ENCODE measurements at regions not wholly inside any gene's neighbourhood (a gene's known extent, or its start where the extent isn't known, plus 50 kb on each side); places are given as distances from the start of the nearest gene placed in this dataset.

DNA sequence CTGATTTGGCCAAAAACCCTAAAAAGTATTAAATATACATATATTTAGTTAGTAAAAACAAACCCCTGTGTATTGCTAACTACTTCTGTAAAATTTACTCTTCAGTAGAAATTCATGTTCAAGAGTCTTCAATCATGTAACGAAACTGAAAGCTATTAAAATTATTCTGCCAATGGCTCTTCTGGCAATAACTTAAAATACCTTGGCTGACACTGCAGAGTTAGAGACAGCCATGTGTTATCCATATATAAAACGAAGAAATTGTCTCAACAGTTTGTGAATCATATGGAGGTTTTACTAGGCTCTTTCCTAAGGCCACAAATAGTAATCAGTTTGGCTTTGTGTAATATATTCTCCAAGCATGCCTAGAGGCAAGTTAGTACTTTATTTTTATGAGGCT, 357.2 kb downstream of the COL11A1 start:
- in situ Hi-C loops (cut with MboI), result no loop called here
- RAD21 ChIA-PET (ENCODE audit: unreplicated experiment), result no interaction called here
- ATAC-seq, result no peak
- POLR2A ChIA-PET, result no interaction called here
- DNase-seq (ENCODE audit: low read depth, low spot score), result no peak
- no peak overlapping the region for H3K9ac ChIP-seq (ENCODE audit: control insufficient read depth, insufficient read depth, low read length)
- CTCF ChIA-PET, result no interaction called here
- WGBS (ENCODE audit: insufficient coverage, insufficient replicate concordance, low lambda C conversion rate, missing lambda C conversion rate), result 0% methylated on average over 2 of the region's 2 CpGs
- no peak overlapping the region for H3K4me3 ChIP-seq
- no peaks in the 10 kb centered on the region for H3K9me3 ChIP-seq (replicated peaks; ENCODE audit: control insufficient read depth, insufficient read depth, low read length)
- H4K20me1 ChIP-seq (ENCODE audit: control insufficient read depth, insufficient read depth), result no peaks in the 10 kb centered on the region
- no peaks in the 10 kb centered on the region for H3K79me2 ChIP-seq (ENCODE audit: control insufficient read depth, insufficient read depth, low read length)
- no TSS peak for BruUV-seq (replicated peaks)
- H3K27ac ChIP-seq (ENCODE audit: control insufficient read depth, insufficient read depth), result no peak overlapping the region
- FAIRE-seq, result no peak
- SMC1A ChIA-PET (ENCODE audit: uncharacterized antibody, unreplicated experiment), result no interaction called here
- H3K4me1 ChIP-seq (ENCODE audit: control insufficient read depth, insufficient read depth, low read length), result no peaks in the 10 kb centered on the region
- TF ChIP-seq, protein P1, sequence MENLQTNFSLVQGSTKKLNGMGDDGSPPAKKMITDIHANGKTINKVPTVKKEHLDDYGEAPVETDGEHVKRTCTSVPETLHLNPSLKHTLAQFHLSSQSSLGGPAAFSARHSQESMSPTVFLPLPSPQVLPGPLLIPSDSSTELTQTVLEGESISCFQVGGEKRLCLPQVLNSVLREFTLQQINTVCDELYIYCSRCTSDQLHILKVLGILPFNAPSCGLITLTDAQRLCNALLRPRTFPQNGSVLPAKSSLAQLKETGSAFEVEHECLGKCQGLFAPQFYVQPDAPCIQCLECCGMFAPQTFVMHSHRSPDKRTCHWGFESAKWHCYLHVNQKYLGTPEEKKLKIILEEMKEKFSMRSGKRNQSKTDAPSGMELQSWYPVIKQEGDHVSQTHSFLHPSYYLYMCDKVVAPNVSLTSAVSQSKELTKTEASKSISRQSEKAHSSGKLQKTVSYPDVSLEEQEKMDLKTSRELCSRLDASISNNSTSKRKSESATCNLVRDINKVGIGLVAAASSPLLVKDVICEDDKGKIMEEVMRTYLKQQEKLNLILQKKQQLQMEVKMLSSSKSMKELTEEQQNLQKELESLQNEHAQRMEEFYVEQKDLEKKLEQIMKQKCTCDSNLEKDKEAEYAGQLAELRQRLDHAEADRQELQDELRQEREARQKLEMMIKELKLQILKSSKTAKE (IDR thresholded peaks at IDR 0.05; ENCODE audit: low read depth, poor library complexity, severe bottlenecking), result no peak
- TF ChIP-seq NRF1 (conservative IDR thresholded peaks at IDR 0.05; ENCODE audit: low read depth, low read length) (no peak), CREB1 (IDR thresholded peaks at IDR 0.05; ENCODE audit: low read depth) (no peak), YY1 (IDR thresholded peaks at IDR 0.05; ENCODE audit: low read depth, low read length) (no peak), WRNIP1 (IDR thresholded peaks at IDR 0.05; ENCODE audit: borderline replicate concordance, low read depth, low read length) (no peak), ZNF274 (IDR thresholded peaks at IDR 0.05; ENCODE audit: insufficient read depth, insufficient read length) (no peak), RCOR1 (conservative IDR thresholded peaks at IDR 0.05; ENCODE audit: low read depth, low read length) (no peak), TCF12 (IDR thresholded peaks at IDR 0.05; ENCODE audit: low read depth, low read length) (no peak)
- TF ChIP-seq, protein P2, sequence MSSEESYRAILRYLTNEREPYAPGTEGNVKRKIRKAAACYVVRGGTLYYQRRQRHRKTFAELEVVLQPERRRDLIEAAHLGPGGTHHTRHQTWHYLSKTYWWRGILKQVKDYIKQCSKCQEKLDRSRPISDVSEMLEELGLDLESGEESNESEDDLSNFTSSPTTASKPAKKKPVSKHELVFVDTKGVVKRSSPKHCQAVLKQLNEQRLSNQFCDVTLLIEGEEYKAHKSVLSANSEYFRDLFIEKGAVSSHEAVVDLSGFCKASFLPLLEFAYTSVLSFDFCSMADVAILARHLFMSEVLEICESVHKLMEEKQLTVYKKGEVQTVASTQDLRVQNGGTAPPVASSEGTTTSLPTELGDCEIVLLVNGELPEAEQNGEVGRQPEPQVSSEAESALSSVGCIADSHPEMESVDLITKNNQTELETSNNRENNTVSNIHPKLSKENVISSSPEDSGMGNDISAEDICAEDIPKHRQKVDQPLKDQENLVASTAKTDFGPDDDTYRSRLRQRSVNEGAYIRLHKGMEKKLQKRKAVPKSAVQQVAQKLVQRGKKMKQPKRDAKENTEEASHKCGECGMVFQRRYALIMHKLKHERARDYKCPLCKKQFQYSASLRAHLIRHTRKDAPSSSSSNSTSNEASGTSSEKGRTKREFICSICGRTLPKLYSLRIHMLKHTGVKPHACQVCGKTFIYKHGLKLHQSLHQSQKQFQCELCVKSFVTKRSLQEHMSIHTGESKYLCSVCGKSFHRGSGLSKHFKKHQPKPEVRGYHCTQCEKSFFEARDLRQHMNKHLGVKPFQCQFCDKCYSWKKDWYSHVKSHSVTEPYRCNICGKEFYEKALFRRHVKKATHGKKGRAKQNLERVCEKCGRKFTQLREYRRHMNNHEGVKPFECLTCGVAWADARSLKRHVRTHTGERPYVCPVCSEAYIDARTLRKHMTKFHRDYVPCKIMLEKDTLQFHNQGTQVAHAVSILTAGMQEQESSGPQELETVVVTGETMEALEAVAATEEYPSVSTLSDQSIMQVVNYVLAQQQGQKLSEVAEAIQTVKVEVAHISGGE (CRISPR knock-in tag; IDR thresholded peaks at IDR 0.05), result no peak
- TF ChIP-seq, protein P3, sequence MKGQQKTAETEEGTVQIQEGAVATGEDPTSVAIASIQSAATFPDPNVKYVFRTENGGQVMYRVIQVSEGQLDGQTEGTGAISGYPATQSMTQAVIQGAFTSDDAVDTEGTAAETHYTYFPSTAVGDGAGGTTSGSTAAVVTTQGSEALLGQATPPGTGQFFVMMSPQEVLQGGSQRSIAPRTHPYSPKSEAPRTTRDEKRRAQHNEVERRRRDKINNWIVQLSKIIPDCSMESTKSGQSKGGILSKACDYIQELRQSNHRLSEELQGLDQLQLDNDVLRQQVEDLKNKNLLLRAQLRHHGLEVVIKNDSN (IDR thresholded peaks at IDR 0.05; ENCODE audit: borderline replicate concordance, extremely low read length, insufficient read depth, low read depth, low read length), result no peak
- TF ChIP-seq, protein P4, sequence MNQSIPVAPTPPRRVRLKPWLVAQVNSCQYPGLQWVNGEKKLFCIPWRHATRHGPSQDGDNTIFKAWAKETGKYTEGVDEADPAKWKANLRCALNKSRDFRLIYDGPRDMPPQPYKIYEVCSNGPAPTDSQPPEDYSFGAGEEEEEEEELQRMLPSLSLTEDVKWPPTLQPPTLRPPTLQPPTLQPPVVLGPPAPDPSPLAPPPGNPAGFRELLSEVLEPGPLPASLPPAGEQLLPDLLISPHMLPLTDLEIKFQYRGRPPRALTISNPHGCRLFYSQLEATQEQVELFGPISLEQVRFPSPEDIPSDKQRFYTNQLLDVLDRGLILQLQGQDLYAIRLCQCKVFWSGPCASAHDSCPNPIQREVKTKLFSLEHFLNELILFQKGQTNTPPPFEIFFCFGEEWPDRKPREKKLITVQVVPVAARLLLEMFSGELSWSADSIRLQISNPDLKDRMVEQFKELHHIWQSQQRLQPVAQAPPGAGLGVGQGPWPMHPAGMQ (IDR thresholded peaks at IDR 0.05; ENCODE audit: borderline replicate concordance), result no peak
- TF ChIP-seq, protein P5, sequence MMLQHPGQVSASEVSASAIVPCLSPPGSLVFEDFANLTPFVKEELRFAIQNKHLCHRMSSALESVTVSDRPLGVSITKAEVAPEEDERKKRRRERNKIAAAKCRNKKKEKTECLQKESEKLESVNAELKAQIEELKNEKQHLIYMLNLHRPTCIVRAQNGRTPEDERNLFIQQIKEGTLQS (IDR thresholded peaks at IDR 0.05; ENCODE audit: borderline replicate concordance, extremely low read depth, low read depth, low read length), result no peak
- TF ChIP-seq, protein P6, sequence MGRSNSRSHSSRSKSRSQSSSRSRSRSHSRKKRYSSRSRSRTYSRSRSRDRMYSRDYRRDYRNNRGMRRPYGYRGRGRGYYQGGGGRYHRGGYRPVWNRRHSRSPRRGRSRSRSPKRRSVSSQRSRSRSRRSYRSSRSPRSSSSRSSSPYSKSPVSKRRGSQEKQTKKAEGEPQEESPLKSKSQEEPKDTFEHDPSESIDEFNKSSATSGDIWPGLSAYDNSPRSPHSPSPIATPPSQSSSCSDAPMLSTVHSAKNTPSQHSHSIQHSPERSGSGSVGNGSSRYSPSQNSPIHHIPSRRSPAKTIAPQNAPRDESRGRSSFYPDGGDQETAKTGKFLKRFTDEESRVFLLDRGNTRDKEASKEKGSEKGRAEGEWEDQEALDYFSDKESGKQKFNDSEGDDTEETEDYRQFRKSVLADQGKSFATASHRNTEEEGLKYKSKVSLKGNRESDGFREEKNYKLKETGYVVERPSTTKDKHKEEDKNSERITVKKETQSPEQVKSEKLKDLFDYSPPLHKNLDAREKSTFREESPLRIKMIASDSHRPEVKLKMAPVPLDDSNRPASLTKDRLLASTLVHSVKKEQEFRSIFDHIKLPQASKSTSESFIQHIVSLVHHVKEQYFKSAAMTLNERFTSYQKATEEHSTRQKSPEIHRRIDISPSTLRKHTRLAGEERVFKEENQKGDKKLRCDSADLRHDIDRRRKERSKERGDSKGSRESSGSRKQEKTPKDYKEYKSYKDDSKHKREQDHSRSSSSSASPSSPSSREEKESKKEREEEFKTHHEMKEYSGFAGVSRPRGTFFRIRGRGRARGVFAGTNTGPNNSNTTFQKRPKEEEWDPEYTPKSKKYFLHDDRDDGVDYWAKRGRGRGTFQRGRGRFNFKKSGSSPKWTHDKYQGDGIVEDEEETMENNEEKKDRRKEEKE (IDR thresholded peaks at IDR 0.05), result no peak
- H3K27me3 ChIP-seq (replicated peaks in 1 of 2; ENCODE audit: control insufficient read depth in 2 of 2, insufficient read depth in 2 of 2, low read length in 1 of 2), result no peaks in the 10 kb centered on the region
- intact Hi-C loops (cut with micrococcal nuclease; ENCODE audit: unreplicated experiment), result no loop called here
- no peak overlapping the region for H2AFZ ChIP-seq (ENCODE audit: control insufficient read depth, low read depth, low read length)
- no peak overlapping the region for H3K4me2 ChIP-seq (ENCODE audit: control insufficient read depth, insufficient read depth)
- H3K36me3 ChIP-seq (ENCODE audit: control insufficient read depth in 2 of 2, insufficient read depth in 2 of 2, low read length in 1 of 2), result no peaks in the 10 kb centered on the region
